GM23338 (cell line): ENCODE measurements at regions not wholly inside any gene's neighbourhood (a gene's known extent, or its start where the extent isn't known, plus 50 kb on each side); places are given as distances from the start of the nearest gene placed in this dataset.

Experiments
- CTCF ChIP-seq, 2 experiments: fragments of 200-600 bp in 1 of 2; sonication (generic) in 1 of 2; conservative IDR thresholded peaks; 2 replicates each; pipeline versions ENCODE4 v1.5.1 to v1.6.1; 2016 to 2017; ENCODE audit warnings: antibody characterized with exemption in 2 of 2, low read depth in 2 of 2, mild to moderate bottlenecking in 2 of 2, moderate library complexity in 1 of 2
- ETS1 ChIP-seq: IDR thresholded peaks from 2 replicates; pipeline ENCODE4 v1.6.1; 2016; ENCODE audit warnings: antibody characterized with exemption
- EZH2 ChIP-seq: fragments of 200-600 bp; sonication (generic); IDR thresholded peaks from one replicate; pipeline ENCODE4 v1.8.0; 2017; ENCODE audit warnings: antibody characterized with exemption, mild to moderate bottlenecking, low read depth; ENCODE audit not compliant: unreplicated experiment
- EZH2phosphoT487 ChIP-seq: fragments of 200-600 bp; sonication (generic); IDR thresholded peaks from one replicate; pipeline ENCODE4 v1.8.1; 2018; ENCODE audit warnings: antibody characterized with exemption; ENCODE audit not compliant: unreplicated experiment
- JUNB ChIP-seq: IDR thresholded peaks from one replicate; pipeline ENCODE4 v1.6.1; 2016; ENCODE audit warnings: antibody characterized with exemption; ENCODE audit not compliant: unreplicated experiment
- NANOG ChIP-seq: IDR thresholded peaks from 2 replicates; pipeline ENCODE4 v1.6.1; 2016; ENCODE audit warnings: antibody characterized with exemption, borderline replicate concordance
- POLR2AphosphoS5 ChIP-seq: IDR thresholded peaks from 2 replicates; pipeline ENCODE4 v1.6.1; 2016; ENCODE audit warnings: antibody characterized with exemption, low read depth
- REST ChIP-seq: IDR thresholded peaks from one replicate; pipeline ENCODE4 v1.6.1; 2018; ENCODE audit warnings: antibody characterized with exemption; ENCODE audit not compliant: unreplicated experiment
- STAT1 ChIP-seq: IDR thresholded peaks from one replicate; pipeline ENCODE4 v1.6.1; 2016; ENCODE audit warnings: antibody characterized with exemption; ENCODE audit not compliant: unreplicated experiment
- ZNF114 ChIP-seq: fragments of 250-450 bp; sonication (Bioruptor Pico); IDR thresholded peaks from 2 replicates; pipeline ENCODE4 v1.5.0; 2020; ENCODE audit warnings: mild to moderate bottlenecking, moderate library complexity
- ZNF331 ChIP-seq: fragments of 250-450 bp; sonication (Bioruptor Pico); IDR thresholded peaks from 2 replicates; pipeline ENCODE4 v1.5.0; 2020; ENCODE audit warnings: low read depth, mild to moderate bottlenecking, moderate library complexity
- ZNF462 ChIP-seq: fragments of 250-450 bp; sonication (Bioruptor Pico); IDR thresholded peaks from 2 replicates; pipeline ENCODE4 v1.5.0; 2020; ENCODE audit warnings: mild to moderate bottlenecking, moderate library complexity

GRCh38 chr6:141242957-141243356, 889.8 kb upstream of the GJE1 start:
- no peak for TF ChIP-seq CTCF (conservative IDR thresholded peaks at IDR 0.05; ENCODE audit: low read depth in 2 of 2)
- TF ChIP-seq EZH2 = no peak
- TF ChIP-seq REST = no peak
- TF ChIP-seq ZNF114 (CRISPR knock-in tag) = no peak
- no peak for TF ChIP-seq POLR2AphosphoS5
- TF ChIP-seq JUNB = no peak
- TF ChIP-seq EZH2phosphoT487 = no peak
- TF ChIP-seq ZNF462 = no peak
- no peak for TF ChIP-seq ETS1
- no peak for TF ChIP-seq STAT1
- TF ChIP-seq NANOG = no peak
- no peak for TF ChIP-seq ZNF331 (CRISPR knock-in tag)
